ENCODE measurements at regions not wholly inside any gene's neighbourhood (a gene's known extent, or its start where the extent isn't known, plus 50 kb on each side); places are given as distances from the start of the nearest gene placed in this dataset.

DNA sequence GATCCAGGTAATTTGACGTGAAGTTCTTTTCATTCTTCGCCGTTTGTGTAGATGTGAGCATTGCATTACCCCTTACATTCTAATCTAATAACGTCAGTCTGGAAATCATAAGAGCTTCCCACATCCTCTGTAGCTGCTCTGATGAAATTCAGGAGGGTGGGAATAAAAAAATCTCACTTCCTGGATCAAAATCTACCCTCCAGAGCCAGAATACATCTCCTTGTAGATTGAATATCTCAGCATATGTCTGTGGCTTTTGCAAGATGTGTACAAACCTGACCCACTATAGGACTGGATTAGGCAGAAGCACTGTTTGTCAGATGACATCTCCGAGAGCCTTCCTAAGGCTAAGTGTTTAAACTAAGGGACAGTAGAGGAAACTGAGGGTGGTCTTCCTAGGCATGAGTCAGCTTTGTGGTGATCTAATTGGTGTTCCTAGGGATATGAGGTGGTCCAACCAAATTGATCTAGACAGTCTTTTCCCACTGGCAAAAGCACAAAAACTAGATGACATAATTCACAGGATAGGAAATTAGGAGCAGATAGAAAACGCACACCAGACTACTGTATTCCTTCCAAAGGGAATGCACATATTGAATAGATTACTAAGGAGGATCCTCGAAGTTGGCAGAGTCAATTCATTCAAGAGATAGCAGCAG is 216.3 kb upstream of the LRTM1 start:
- no peak for TF ChIP-seq POLR2A (IDR thresholded peaks at IDR 0.05)
- TF ChIP-seq, protein P1, sequence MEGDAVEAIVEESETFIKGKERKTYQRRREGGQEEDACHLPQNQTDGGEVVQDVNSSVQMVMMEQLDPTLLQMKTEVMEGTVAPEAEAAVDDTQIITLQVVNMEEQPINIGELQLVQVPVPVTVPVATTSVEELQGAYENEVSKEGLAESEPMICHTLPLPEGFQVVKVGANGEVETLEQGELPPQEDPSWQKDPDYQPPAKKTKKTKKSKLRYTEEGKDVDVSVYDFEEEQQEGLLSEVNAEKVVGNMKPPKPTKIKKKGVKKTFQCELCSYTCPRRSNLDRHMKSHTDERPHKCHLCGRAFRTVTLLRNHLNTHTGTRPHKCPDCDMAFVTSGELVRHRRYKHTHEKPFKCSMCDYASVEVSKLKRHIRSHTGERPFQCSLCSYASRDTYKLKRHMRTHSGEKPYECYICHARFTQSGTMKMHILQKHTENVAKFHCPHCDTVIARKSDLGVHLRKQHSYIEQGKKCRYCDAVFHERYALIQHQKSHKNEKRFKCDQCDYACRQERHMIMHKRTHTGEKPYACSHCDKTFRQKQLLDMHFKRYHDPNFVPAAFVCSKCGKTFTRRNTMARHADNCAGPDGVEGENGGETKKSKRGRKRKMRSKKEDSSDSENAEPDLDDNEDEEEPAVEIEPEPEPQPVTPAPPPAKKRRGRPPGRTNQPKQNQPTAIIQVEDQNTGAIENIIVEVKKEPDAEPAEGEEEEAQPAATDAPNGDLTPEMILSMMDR (IDR thresholded peaks at IDR 0.05), result no peak

All from lower leg skin (tissue), 3 donors.